T-helper 2 cell treated with Interferon-gamma antibody and Interleukin-4, amounts not matched to agents 5 μg/mL and 100 μg/mL, for 36 hours (primary cell): ENCODE measurements at regions not wholly inside any gene's neighbourhood (a gene's known extent, or its start where the extent isn't known, plus 50 kb on each side); places are given as distances from the start of the nearest gene placed in this dataset.
A peak's percentile ranks its signal among the peaks of the same experiment; 100 is the strongest.

Experiments used
- DNase-seq: peaks from one replicate; pipeline ENCODE4 v3.0.0; 2021; ENCODE audit warnings: low spot score
- H3K27ac Mint-ChIP-seq: one replicate; pipeline ENCODE4 v1.8.0; 2021; ENCODE audit warnings: mild to moderate bottlenecking, mixed read lengths
- H3K27me3 Mint-ChIP-seq: one replicate; pipeline ENCODE4 v1.8.0; 2021; ENCODE audit warnings: low read depth, mixed read lengths
- H3K36me3 Mint-ChIP-seq: one replicate; pipeline ENCODE4 v1.8.0; 2021; ENCODE audit warnings: low read depth, mixed read lengths
- H3K4me1 Mint-ChIP-seq: one replicate; pipeline ENCODE4 v1.8.0; 2021; ENCODE audit warnings: low read depth, mixed read lengths
- H3K4me3 Mint-ChIP-seq: one replicate; pipeline ENCODE4 v1.8.0; 2022; ENCODE audit warnings: mild to moderate bottlenecking, moderate library complexity, mixed read lengths
- H3K9me3 Mint-ChIP-seq: one replicate; pipeline ENCODE4 v1.8.0; 2021; ENCODE audit warnings: mixed read lengths

GRCh38 chr2:215812966-215813365 is 200.4 kb downstream of the MREG start:
- peaks cover 2% of the 10 kb centered on the region for H3K36me3 Mint-ChIP-seq
- no peak for DNase-seq
- H3K9me3 Mint-ChIP-seq: no peaks in the 10 kb centered on the region
- H3K4me3 Mint-ChIP-seq: no peak overlapping the region
- peaks cover 9% of the 10 kb centered on the region for H3K27me3 Mint-ChIP-seq
- peaks cover 22% of the 10 kb centered on the region for H3K4me1 Mint-ChIP-seq
- no peak overlapping the region for H3K27ac Mint-ChIP-seq

DNA sequence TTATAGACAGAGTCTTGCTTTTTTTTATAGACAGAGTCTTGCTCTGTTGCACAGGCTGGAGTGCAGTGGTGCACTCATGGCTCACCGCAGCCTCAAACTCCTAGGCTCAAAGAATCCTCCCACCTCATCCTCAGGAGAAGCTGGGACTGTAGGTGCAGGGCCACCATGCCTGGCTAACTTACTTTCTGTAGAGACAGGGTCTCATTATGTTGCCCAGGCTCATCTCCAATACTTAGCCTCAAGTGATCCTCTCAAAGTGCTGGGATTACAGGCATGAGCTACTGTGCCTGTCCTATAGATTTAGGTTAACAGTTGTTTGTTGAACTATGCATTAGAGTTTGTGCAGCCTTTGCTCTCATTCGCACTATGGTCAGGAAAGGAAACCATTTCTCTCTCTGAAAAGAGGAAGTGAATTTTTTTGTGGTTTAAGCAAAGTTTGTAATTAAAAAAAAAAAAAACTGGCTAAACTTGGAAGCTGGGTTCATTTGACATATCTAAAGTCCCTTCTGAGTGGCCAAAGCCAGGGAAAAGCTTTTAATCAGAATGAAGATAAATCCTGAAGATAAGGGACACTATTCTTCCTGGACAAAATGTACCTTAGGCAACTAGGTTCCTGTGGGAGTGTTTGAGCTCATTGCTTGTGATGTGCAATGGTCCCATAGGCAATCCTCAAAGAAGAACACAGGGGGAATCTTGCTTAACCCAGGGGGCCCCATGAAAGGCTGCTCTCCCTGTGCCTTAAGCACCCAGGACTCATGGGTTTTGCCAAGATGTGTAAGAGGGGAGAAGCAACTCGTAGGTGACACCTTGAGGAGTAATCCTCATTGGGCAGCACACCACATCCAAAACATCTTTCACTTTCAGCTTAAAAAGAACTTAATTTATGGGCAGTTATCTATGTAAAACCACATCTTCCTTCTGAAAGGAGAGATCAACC is 201.7 kb downstream of the MREG start:
- peak overlapping the region; percentile 55 for H3K27ac Mint-ChIP-seq

GRCh38 chr2:215811003-215811402 is 202.3 kb downstream of the MREG start:
- peaks cover 22% of the 10 kb centered on the region for H3K4me1 Mint-ChIP-seq
- H3K4me3 Mint-ChIP-seq: peak overlapping the region; percentile 59
- peaks cover 5% of the 10 kb centered on the region for H3K27me3 Mint-ChIP-seq
- DNase-seq: no peak
- no peaks in the 10 kb centered on the region for H3K9me3 Mint-ChIP-seq
- H3K36me3 Mint-ChIP-seq: peaks cover 2% of the 10 kb centered on the region
- H3K27ac Mint-ChIP-seq: no peak overlapping the region

More for the DNA sequence above, 201.7 kb downstream of the MREG start:
- H3K36me3 Mint-ChIP-seq: peaks cover 2% of the 10 kb centered on the region
- H3K4me3 Mint-ChIP-seq: peak overlapping the region; percentile 59
- peaks cover 22% of the 10 kb centered on the region for H3K4me1 Mint-ChIP-seq
- DNase-seq: no peak
- H3K27me3 Mint-ChIP-seq: peaks cover 5% of the 10 kb centered on the region
- no peaks in the 10 kb centered on the region for H3K9me3 Mint-ChIP-seq

- no peak for DNase-seq
- no peaks in the 10 kb centered on the region for H3K9me3 Mint-ChIP-seq
- peaks cover 22% of the 10 kb centered on the region for H3K4me1 Mint-ChIP-seq
- H3K27me3 Mint-ChIP-seq: no peaks in the 10 kb centered on the region
- H3K27ac Mint-ChIP-seq: no peak overlapping the region
- H3K4me3 Mint-ChIP-seq: no peak overlapping the region
- peaks cover 2% of the 10 kb centered on the region for H3K36me3 Mint-ChIP-seq
Measured at GRCh38 chr2:215808996-215809395, 204.4 kb downstream of the MREG start.

- Mint-ChIP-seq H3K27me3 (no peaks in the 10 kb centered on the region), H3K27ac (no peak overlapping the region), H3K4me1 (peaks cover 21% of the 10 kb centered on the region), H3K4me3 (no peak overlapping the region), H3K9me3 (no peaks in the 10 kb centered on the region), H3K36me3 (peaks cover 2% of the 10 kb centered on the region)
- DNase-seq: no peak
Measured at GRCh38 chr2:215808194-215808593, 205.2 kb downstream of the MREG start.

- H3K4me3 Mint-ChIP-seq: no peak overlapping the region
- no peak overlapping the region for H3K27ac Mint-ChIP-seq
- H3K9me3 Mint-ChIP-seq: peaks cover 7% of the 10 kb centered on the region
- no peak for DNase-seq
- no peaks in the 10 kb centered on the region for H3K4me1 Mint-ChIP-seq
- H3K36me3 Mint-ChIP-seq: no peaks in the 10 kb centered on the region
- no peaks in the 10 kb centered on the region for H3K27me3 Mint-ChIP-seq
Measured at GRCh38 chr2:215805493-215805892, 207.9 kb downstream of the MREG start.

DNA sequence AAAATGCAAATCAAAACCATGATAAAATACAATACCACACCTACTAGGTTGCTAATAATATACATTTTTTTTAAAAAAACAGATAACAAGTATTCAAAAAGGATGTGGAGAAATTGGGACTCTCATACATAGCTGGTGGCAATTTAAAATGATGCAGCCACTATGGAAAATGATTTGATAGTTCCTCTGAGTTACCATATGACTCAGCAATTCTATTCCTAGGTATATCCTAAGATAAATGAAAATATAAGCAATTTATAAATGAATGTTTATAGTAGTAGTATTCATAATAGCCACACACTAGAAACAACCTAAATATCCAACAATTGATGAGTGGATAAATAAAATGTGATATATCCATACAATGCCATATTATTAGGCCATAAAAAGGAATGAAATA is 210.2 kb downstream of the MREG start:
- no peak overlapping the region for H3K4me3 Mint-ChIP-seq
- H3K27me3 Mint-ChIP-seq: no peaks in the 10 kb centered on the region
- no peak for DNase-seq
- H3K4me1 Mint-ChIP-seq: no peaks in the 10 kb centered on the region
- no peaks in the 10 kb centered on the region for H3K36me3 Mint-ChIP-seq
- H3K27ac Mint-ChIP-seq: no peak overlapping the region
- H3K9me3 Mint-ChIP-seq: peaks cover 7% of the 10 kb centered on the region

DNA sequence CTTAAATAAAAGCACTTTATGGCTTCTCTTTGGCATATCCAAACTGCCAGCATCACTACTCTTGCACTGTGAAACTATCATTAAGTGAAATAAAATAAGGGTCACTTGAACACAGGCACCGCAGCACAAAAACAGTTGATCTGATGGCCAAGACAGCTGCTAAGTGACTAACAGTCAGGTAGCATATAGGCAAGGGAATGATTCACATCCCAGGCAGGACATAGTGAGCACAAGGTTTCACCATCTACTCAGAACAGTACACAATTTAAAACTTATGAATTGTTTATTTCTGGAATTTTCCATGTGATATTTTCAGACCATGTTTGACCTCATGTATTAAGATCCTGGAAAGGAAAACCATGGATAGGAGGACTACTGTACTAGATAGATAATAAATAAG is 214.2 kb downstream of the MREG start:
- H3K27ac Mint-ChIP-seq: no peak overlapping the region
- DNase-seq: no peak
- H3K36me3 Mint-ChIP-seq: no peaks in the 10 kb centered on the region
- no peaks in the 10 kb centered on the region for H3K27me3 Mint-ChIP-seq
- H3K4me1 Mint-ChIP-seq: peaks cover 7% of the 10 kb centered on the region
- peaks cover 7% of the 10 kb centered on the region for H3K9me3 Mint-ChIP-seq
- H3K4me3 Mint-ChIP-seq: no peak overlapping the region

GRCh38 chr2:215797676-215798075 is 215.7 kb downstream of the MREG start:
- Mint-ChIP-seq H3K36me3 (no peaks in the 10 kb centered on the region), H3K4me1 (peaks cover 11% of the 10 kb centered on the region), H3K4me3 (no peak overlapping the region), H3K27ac (no peak overlapping the region), H3K27me3 (no peaks in the 10 kb centered on the region), H3K9me3 (peaks cover 5% of the 10 kb centered on the region)
- no peak for DNase-seq

GRCh38 chr2:215796140-215796855 is 217.1 kb downstream of the MREG start:
- Mint-ChIP-seq H3K9me3 (no peaks in the 10 kb centered on the region), H3K4me1 (peaks cover 11% of the 10 kb centered on the region), H3K27ac (no peak overlapping the region), H3K36me3 (no peaks in the 10 kb centered on the region), H3K27me3 (no peaks in the 10 kb centered on the region), H3K4me3 (no peak overlapping the region)
- DNase-seq: peak; percentile 18

- Mint-ChIP-seq H3K36me3 (no peaks in the 10 kb centered on the region), H3K9me3 (no peaks in the 10 kb centered on the region), H3K4me1 (peaks cover 11% of the 10 kb centered on the region), H3K27me3 (no peaks in the 10 kb centered on the region), H3K27ac (no peak overlapping the region), H3K4me3 (no peak overlapping the region)
- no peak for DNase-seq
Measured at GRCh38 chr2:215794829-215795546, 218.4 kb downstream of the MREG start.

GRCh38 chr2:215793747-215794595 is 219.4 kb downstream of the MREG start:
- H3K4me1 Mint-ChIP-seq: peaks cover 11% of the 10 kb centered on the region
- no peak overlapping the region for H3K4me3 Mint-ChIP-seq
- H3K9me3 Mint-ChIP-seq: no peaks in the 10 kb centered on the region
- no peaks in the 10 kb centered on the region for H3K36me3 Mint-ChIP-seq
- DNase-seq: peak; percentile 46
- H3K27me3 Mint-ChIP-seq: no peaks in the 10 kb centered on the region
- no peak overlapping the region for H3K27ac Mint-ChIP-seq

DNA sequence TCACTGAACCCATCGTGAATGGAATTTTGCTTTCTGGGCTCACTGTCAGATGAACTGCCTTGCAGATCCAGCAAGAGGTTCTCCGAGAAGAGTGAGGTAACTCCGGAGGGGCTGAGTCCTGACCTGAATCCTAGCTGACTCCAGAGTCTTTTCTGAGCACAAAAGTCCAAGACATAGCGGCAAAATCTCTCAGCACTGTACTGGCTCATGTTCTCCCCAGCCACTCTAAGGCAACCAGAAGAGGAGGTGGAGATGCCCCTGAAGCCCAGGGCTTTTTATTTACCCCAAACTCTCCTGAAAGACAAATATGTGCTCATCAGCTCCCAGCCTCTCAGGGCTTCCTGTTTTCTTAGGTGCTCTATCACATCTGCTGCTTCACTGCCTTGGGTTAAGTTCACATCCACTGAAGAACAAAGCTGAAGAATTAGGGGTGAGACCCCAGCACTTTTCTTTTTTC is 221.8 kb downstream of the MREG start:
- Mint-ChIP-seq H3K36me3 (no peaks in the 10 kb centered on the region), H3K27ac (no peak overlapping the region), H3K9me3 (no peaks in the 10 kb centered on the region), H3K4me3 (no peak overlapping the region), H3K27me3 (no peaks in the 10 kb centered on the region), H3K4me1 (peaks cover 11% of the 10 kb centered on the region)
- no peak for DNase-seq
